GM06990 (cell line): ENCODE measurements at regions not wholly inside any gene's neighbourhood (a gene's known extent, or its start where the extent isn't known, plus 50 kb on each side); places are given as distances from the start of the nearest gene placed in this dataset.

Source experiments
- DNase-seq: peaks from one replicate; pipeline ENCODE4 v3.0.0-alpha.2; 2011; ENCODE audit not compliant: insufficient read length; ENCODE audit errors: extremely low read depth
- H3K27me3 ChIP-seq: replicated peaks from 2 replicates; pipeline ENCODE4 v1.6.0; 2011; ENCODE audit warnings: low read length; ENCODE audit not compliant: control insufficient read depth, insufficient read depth
- H3K36me3 ChIP-seq: 2 replicates; pipeline ENCODE4 v1.5.1; 2011; ENCODE audit warnings: low read length; ENCODE audit not compliant: control insufficient read depth, insufficient read depth
- H3K4me3 ChIP-seq: replicated peaks from 2 replicates; pipeline ENCODE4 v1.5.1; 2011; ENCODE audit warnings: low read depth, mild to moderate bottlenecking, control low read depth, low read length
- TF ChIP-seq, protein P1 (sequence below): IDR thresholded peaks from 2 replicates; pipeline ENCODE4 v1.5.1; 2011; ENCODE audit warnings: low read length, control low read depth, mild to moderate bottlenecking, inconsistent platforms; ENCODE audit not compliant: insufficient read depth, poor library complexity, severe bottlenecking

DNA sequence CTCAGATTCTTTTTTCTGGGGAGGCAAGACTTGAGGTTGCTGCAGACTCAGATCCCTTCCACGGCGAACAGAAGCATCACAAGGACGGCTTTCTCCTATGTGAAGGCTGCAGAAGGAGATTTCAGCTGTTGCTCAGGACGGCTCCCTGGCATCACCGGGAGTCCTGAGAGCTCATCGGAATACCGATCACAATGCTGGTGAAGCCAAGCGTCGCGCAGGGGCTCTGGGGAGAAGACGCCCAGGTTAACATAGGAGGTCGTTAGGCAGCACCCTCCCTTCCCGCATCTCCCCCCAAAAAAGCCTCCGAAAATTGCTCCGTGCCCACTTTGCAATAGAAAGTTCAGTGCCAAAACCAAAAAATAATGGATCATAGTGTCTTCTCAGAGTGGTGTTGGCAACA is 127.2 kb upstream of the TMEM132D start:
- Histone ChIP-seq H3K27me3 (no peaks in the 10 kb centered on the region), H3K36me3 (no peaks in the 10 kb centered on the region), H3K4me3 (no peak overlapping the region)
- DNase-seq: no peak
- TF ChIP-seq, protein P1, sequence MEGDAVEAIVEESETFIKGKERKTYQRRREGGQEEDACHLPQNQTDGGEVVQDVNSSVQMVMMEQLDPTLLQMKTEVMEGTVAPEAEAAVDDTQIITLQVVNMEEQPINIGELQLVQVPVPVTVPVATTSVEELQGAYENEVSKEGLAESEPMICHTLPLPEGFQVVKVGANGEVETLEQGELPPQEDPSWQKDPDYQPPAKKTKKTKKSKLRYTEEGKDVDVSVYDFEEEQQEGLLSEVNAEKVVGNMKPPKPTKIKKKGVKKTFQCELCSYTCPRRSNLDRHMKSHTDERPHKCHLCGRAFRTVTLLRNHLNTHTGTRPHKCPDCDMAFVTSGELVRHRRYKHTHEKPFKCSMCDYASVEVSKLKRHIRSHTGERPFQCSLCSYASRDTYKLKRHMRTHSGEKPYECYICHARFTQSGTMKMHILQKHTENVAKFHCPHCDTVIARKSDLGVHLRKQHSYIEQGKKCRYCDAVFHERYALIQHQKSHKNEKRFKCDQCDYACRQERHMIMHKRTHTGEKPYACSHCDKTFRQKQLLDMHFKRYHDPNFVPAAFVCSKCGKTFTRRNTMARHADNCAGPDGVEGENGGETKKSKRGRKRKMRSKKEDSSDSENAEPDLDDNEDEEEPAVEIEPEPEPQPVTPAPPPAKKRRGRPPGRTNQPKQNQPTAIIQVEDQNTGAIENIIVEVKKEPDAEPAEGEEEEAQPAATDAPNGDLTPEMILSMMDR: no peak

DNA sequence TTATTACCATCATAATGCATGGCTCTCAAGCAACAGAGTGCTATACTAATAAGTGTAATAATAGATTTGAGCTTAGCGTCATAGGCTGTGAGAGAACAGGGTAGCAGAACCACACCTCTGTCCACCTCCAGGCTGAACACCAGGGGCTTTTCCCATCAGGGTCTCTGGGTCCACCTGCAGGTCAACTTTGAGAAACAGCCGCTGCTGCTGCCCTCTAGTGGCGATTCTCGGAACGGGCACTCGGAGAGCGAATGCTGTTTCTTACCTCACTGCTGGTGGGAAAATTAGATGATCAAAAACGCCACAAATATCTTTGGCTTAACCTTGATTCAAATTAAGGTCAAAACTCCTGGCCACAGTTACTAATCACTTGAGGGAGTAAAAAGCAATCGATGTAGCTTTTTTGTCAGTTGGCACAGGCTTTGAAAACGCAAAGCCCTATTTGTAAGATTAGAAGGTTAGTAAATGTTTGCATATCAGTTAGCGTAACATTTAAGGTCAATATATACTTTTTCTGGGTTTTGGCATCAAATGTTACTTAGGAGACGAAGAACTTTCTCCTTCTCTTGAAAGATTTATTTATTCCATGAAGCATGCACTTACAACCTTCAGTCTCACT is 127.9 kb upstream of the TMEM132D start:
- no peak overlapping the region for H3K4me3 ChIP-seq
- TF ChIP-seq, protein P1: peak; percentile 96
- no peaks in the 10 kb centered on the region for H3K27me3 ChIP-seq
- peak; percentile 20 for DNase-seq
- H3K36me3 ChIP-seq: no peaks in the 10 kb centered on the region

DNA sequence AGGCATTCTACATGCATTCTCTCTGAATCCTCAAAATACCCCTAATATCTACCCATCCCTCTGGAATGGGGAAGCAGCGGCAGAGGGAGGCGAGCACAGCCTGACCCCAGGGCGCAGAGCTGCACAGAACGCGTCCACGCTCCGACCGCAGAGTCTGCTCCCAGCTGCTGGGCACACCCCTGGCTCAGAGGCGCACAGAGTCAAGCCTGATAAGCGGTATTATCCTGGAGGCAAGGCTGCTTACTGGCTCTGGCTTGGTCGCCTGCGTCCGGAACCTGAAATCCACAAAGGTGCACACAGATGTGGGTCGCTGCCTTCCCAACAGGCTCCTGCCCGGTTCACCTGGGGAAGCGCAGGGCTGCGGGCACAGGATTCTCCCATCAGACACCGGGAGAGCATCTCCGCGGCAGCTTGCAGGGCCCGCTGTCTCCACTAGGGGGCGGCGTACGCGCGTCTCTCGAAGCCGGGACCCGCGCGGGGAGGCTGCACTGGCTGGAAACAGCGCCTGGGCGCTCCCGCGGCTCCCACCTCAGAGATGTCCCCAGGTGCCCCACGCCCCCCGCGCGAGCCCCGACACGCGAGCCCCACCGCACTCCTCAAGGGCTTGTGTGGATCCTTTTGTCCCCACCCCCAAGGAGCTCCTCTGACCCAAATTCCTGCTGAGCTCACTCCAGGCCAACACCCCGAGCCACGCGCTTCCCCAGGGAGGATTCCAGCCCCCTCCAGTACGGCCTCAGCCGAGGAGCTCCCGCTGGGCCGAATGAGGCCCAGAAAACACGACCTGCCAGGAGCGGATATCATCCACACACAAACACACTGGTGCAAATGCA is 120.1 kb upstream of the FZD10 start:
- no peak for DNase-seq
- TF ChIP-seq, protein P1: peak; percentile 19
- Histone ChIP-seq H3K36me3 (no peaks in the 10 kb centered on the region), H3K27me3 (no peaks in the 10 kb centered on the region), H3K4me3 (no peak overlapping the region)

DNA sequence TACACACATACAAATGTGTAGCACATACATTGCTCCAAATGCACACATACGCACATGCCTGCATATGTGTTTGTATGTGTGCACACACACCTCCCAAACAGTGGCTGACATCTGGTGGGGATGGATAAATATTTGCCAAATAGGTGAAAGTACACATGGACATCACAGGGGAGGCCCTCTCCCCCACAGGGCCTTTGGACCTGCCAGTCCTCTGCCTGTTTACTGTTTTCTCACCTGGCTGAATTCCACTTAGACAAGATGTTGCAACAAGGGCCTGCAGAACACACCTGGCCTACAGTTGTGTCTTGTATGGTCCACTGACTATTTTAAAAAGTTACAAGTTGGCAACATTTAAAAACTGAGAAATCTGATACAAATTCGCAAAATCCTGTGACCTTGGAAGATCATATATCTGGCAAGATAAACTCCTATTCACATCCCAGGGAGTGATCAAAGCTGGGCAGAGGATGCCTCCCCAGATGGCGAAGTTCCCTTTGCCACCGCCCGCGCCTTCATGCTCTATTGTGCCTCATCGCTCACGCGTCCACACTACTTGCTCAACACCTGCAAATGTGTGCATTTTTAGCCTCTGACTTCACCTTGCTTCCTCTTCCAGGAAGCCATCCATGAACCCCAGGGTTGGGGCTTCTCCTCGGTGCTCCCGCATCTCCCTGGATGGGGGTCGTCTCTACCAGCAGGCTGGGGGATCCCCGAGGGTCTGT is 118.4 kb upstream of the FZD10 start:
- no peak for DNase-seq
- no peak overlapping the region for H3K4me3 ChIP-seq
- no peaks in the 10 kb centered on the region for H3K27me3 ChIP-seq
- H3K36me3 ChIP-seq: no peaks in the 10 kb centered on the region
- TF ChIP-seq, protein P1: no peak

DNA sequence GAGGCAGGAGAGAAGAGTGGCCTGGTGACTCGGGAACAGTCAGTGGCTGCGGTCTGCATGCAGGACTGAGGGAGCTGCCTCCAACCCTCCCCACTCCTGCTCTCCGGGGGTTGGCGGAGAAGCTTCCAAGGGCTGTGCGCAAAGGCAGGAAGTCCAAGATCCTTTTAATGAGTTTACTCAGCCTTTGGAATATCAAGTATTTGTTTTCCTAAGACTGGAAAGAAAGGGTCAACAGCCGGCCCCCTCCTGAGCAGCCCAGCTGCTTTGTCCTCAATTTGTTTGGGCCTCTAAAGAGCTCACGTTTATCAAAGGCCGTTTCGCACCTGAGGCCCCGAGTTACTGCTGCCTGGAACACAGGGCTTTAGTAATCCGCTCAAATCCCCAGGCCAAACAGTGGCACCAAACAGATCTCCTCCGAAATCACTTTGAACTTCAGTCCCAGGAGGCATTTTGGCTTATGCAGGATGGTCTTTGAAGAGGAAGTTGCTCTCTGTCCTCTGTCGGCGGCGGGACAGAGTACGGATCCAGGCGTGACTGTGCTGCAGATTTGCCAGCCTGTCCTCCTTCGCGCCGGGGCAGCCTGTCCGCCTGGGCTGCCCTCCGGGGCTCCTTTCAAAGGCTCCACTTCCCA is 117.2 kb upstream of the FZD10 start:
- Histone ChIP-seq H3K36me3 (no peaks in the 10 kb centered on the region), H3K27me3 (no peaks in the 10 kb centered on the region), H3K4me3 (no peak overlapping the region)
- TF ChIP-seq, protein P1: no peak
- no peak for DNase-seq
